CD4-positive, alpha-beta T cell treated with Interleukin-15 for 4 hours (primary cell): ENCODE measurements at regions not wholly inside any gene's neighbourhood (a gene's known extent, or its start where the extent isn't known, plus 50 kb on each side); places are given as distances from the start of the nearest gene placed in this dataset.
"Not testable (repeated sequence)": the region's sequence is repeated elsewhere in the genome, so short reads cannot be mapped to it uniquely, and the experiment has no call there.

Experiments
- DNase-seq: peaks from one replicate; pipeline ENCODE4 v3.0.0-alpha.2; 2020; ENCODE audit warnings: low spot score

DNA sequence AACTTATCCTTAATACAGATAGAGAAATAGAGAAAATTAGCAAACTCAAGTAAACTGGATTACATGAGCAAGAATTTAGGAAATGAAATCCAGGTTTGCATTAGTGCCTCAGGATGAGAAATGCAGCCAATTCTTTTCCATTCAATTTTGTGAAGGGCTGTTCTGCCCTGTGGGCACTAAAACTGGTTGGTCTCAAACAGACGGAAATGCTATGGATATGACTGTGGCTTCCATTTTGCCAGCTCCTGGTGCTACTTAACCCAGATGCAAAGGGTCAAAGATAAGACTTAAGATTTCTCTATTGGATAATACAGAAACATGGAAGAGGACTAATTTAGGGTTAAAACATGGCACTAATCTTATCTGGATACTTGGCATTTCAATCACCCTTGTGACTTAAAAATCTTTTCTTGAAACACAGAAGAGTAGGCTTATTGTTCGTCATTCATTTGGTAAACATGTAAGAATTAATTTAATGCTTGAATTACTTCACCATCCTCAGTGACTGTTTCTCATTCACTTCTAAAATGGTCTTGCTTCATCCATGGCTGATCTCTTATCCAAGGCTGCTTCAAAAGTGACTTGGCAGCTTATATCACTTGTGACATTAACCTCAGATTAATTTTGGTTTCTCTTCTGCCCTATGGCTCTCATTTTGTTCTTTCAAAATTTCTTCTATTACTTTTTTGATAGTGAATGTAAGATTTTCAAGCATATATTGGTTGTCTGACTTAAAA, 1008.7 kb downstream of the GLUD2 start:
- DNase-seq = no peak

DNA sequence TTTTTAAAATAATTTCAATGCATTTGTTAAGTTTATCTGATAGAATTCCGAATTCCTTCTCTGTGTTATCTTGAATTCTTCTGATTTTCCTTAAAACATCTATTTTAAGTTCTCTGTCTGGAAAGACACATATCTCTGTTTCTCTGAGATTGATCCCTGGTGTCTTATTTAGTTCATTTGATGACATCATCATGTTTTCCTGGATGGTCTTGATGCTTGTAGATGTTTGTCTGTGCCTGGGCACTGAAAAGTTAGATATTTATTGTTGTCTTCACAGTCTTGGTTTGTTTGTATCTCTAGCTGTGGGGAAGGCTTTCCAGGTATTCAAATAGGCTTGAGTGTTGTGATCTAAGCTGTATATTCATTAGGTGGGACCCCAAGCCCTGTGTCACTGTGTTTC, 1028.8 kb downstream of the GLUD2 start:
- no peak for DNase-seq

DNA sequence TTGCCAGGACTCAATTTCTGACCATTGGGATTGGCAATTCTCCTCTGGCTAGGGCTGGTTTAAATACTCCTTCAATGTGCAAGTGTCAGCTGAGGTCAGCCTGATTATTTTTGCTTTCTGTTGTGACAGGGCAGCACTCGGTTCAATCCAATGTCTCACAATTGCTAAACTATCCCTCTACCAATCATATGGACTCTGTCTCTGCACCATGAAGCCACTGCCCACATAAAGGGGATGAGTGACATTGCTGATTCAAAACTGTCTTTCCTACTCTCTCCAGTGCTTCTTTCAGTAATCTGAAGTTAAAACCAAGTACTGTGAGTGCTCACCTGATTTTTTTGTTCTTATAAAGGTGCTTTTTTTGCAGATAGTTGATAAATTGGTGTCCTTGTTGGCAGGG, 1030.7 kb downstream of the GLUD2 start:
- no peak for DNase-seq

DNA sequence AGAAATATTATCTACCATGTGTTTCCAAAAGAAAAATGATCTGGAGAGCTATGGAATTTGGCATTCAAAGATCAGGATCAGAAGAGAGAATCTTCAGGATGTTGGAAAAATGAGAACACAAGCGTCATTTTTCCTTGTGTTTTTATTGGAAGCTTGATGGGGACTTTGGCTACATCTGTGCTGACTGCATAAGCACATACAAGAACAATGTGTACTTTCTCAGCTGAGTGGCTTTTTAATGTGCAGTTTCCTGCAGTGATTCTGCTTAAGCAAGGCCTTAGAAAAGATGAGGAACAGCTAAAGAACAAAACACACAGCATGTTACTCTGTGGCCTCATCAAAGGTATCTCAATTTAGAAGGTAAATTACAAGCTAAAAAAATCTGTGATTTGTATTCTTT, 1039.9 kb downstream of the GLUD2 start:
- DNase-seq = no peak

DNA sequence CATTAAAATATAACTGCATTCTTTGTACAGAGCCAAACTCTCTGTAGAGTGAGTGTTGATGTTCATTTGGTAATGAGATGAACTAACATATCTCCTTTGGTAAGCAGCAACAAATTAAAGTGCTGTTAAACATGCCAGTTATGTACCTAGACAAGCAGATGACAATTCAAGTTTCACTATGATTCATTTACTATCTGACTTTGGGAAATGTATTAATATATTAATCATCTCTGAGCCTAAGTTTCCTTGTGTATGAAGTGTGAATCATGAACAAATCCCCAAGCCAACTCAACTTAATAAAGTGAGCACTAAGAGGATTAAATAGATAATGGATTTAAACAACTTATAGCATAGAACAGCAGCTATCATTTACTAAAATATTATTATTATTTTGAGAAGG, 1044.2 kb downstream of the GLUD2 start:
- no peak for DNase-seq

DNA sequence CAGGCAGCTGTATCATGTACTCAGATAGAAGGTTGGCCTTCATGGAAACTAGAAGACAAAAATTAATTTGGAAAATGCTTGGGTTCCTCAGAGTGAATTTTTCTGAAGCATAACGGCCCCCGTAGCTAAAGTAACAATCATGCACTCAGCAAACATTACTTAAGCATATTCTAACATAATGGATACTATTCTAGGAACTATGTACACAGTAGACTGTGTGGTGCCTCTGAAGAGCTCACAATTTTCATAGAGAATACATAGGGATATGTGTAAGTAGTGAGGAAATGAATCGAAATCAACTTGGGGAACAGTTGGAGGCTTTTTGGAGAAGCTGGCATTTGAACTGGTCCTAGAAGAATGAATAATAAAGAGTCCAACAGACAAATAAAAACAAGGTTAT, 1045.0 kb downstream of the GLUD2 start:
- no peak for DNase-seq

DNA sequence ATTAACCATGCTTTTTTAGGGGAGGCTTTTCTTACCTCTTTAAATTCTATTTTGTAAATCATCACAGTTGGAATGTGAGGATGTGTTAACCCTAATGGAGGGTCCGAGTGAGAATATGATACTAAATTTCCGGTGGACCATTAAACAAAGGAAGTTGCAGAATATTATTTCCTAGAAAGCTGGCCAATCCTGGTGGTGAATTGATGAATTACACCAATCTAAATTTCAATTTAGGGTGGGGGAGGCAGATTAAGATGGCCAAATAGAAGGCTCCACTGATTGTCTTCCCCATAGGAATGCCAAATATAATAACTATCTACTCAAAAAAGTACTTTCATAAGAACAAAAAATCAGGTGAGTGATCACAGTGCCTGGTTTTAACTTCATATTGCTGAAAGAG, 1045.6 kb downstream of the GLUD2 start:
- no peak for DNase-seq

DNA sequence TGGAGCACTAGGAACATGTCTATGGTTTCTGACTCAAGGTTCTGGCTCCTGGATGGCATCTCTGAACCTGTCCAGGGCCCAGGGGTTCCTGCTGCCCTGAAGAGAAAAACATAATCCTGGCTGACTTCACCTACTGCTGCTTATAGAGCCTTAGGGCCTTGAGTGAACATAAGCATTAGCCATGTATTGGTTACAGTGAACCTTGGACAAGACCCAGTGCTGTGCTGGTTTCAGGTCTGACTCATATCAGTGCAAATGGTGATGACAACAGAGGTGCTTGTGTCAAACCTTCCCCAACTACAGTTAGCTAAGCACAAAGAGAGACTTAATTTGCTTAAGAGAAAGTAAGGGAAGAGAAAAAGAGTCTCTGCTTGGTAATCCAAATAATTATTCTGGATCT, 1047.2 kb downstream of the GLUD2 start:
- DNase-seq = no peak

DNA sequence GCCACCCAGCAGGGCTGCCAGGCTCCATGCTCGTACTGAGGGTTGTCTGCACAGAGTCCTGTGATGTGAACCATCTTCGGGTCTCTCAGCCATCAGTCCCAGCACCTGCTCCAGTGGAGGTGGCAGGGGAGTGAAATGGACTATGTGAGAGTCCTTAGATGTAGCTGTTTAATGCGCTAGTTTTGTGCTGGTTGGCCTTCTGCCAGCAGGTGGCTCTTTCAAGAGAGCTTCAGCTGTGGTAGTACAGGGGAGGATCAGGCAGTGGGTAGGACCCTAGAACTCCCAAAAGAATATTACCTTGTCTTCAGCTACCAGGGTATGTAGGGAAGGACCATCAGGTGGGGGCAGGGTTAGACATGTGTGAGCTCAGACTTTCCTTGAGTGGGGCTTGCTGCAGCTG, 1066.0 kb downstream of the GLUD2 start:
- no peak for DNase-seq

DNA sequence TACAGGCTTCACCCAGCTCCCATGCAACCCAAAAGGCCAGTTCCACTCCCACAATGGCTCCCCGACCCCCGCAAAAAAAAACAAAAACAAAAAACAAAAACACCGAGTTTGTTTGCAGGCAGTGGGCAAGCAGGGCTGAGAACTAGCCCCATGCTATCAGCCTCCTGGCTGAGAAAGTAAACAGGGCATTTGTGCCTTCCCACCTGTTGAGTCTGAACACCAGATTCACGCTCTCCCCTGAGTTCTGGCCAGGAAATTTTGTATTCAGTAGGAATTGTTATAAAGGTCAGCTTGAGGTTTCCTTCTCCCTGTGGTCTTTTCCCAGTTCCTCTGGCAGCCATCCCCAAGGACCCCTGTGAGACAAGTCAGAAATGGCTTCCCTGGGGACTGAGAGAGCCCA, 1066.5 kb downstream of the GLUD2 start:
- no peak for DNase-seq

DNA sequence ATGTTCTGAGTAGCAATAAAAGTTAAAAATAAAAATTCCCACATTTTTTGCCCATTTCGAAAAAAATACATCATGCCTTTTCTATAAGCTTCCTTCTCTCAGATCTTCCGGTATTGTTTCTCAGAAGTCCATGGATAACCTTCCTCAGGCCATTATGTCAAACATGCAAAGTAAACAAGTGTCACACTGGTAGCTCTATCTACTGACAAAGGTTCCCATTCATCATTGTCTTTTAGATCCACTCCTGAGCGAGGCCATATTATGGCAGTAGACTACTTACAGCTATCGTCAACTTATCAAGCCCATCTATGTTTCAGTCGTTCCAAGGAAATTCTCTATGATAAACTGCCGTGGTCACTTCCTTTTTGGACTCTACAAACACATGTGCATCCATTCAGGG, 1068.2 kb downstream of the GLUD2 start:
- DNase-seq = no peak

DNA sequence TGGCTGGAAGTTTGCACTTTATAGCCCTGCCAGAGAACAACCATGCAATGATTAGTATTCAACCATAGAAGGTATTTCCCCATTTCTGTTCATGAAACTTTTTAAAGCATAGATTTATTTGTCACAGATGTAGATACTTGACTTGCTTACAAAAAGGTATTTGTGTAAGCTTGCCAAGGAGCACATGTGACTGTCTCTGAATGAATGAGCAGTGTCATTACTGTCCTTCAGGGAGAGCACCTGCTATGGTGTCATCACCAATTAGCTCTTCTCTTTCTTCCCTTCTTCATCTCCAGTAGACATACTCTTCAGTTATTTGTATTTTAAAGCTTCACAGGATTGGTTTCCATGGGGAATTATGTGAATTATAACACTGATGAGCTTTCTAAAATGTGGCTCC, 1064.7 kb upstream of the GRIA3 start:
- DNase-seq = no peak

DNA sequence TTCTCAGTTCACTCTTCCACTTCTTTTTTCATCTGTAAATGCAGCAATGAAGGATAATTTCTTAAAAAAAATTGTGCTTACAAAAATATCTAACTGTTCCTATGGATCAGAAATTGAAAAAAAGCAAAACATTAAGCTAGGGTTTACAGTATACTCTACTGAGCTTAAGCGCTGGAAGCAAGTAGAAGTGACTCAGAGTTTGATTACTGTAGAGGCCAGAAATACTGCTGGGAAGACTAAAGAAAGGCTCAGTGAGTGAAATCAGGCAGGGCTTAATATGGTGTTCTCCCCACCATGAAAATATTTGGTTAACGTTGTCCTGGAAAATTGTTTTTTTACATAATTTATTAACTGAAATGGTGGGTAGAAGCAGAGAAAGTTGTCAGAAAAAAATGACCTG, 1061.8 kb upstream of the GRIA3 start:
- DNase-seq = no peak

DNA sequence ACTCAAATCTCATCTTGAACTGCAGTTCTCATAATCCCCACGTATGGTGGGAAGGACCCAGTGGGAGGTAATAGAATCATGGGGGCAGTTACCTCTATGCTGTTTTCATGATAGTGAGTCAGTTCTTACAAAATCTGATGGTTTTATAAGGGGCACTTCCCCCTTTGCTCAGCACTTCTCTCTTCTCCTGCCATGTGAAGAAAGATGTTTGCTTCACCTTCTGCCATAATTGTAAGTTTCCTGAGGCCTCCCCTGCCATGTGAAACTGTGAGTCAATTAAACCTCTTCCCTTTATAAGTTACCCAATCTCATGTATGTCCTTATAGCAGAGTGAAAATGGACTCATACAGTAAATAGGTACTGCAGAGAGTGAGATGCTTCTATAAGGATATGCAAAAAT, 1050.6 kb upstream of the GRIA3 start:
- DNase-seq = no peak

DNA sequence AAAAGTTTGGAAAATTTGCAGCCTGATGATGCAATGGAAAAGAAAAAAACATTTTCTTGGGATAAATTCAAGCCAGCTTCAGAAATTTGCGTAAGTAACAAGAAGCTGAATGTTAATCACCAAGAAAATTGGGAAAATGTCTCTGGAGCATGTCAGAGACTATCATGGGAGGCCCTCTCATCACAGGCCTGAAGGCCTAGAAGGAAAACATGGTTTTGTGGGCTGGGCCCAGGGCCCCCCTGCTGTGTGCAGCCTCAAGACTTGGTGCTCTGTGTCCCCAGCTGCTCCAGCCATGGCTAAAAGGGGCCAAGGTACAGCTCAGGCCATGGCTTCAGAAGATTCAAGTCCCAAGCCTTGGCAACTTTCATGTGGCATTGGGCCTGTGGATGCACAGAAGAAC, 1049.8 kb upstream of the GRIA3 start:
- DNase-seq = no peak

DNA sequence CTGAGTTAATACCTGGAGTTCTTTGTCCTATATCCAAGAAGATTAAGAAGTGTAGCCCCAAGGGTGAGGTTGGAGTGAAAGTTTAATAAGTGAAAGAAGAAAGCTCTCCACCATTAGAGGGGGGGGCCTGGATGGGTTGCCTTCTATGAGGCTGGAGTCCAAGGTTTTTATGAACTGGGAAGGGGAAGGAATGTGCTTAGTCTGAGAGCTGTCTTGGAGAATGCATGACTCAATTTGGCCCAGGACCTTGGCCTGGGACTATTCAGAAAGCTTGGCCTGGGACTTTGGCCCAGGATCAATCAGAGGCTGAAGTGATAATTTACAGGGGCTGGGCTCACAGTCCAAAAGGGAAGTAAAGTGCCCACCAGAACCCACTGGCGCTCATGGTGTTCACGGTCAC, 1049.0 kb upstream of the GRIA3 start:
- no peak for DNase-seq

DNA sequence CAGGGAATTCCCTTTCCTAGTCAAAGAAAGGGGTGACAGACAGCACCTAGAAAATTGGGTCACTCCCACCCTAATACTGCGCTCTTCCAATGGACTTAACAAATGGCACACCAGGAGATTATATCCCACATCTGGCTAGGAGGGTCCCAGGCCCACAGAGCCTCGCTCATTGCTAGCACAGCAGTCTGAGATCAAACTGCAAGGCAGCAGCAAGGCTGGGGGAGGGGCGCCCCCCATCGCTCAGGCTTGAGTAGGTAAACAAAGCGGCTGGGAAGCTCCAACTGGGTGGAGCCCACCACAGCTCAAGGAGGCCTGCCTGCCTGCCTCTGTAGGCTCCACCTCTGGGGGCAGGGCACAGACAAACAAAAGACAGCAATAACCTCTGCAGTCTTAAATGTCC, 1043.9 kb upstream of the GRIA3 start:
- not testable (repeated sequence) for DNase-seq

DNA sequence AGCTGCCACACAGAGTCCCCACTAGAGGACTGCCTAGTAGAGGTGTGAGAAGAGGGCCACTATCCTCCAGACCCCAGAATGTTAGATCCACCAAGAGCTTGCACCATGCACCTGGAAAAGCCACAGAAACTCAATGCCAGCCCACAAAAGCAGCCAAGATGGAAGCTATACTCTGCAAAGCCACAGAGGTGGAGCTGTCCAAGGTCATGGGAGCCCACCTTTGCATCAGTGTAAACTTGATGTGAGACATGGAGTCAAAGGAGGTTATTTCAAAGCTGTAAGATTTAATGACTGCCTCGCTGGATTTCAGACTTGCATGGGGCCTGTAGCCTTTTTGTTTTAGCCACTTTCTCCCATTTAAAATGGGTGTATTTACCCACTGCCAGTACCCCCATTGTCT, 1030.1 kb upstream of the GRIA3 start:
- no peak for DNase-seq

DNA sequence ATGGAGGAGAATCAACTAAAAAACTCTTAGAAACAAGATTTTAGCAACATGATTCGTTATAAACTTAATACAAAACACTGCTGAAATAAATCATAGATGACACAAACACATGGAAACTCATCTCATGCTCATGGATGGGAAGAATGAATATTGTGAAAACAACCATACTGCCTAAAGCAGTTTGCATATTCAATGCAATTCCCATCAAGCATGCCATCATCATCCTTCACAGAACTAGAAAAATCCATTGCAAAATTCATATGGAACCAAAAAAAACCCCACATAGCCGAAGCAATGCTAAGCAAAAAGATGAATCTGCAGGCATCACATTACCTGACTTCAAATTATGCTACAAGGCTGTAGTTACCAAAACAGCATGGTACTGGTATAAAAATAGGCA, 1015.8 kb upstream of the GRIA3 start:
- DNase-seq = no peak

DNA sequence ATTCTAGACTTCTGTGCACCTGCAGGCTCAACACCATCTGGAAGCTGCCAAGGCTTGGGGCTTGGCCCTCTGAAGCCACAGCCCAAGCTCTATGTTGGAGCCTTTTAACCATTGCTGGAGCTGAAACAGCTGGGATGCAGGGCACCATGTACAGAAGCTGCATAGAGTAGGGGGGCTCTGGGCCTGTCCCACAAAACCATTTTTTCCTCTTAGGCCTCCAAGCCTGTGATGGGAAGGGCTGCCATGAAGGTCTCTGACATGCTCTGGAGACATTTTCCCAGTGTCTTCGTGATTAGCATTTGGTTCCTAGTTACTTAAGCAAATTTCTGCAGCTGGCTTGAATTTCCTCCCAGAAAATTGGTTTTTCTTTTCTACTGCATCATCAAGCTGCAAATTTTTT, 999.3 kb upstream of the GRIA3 start:
- DNase-seq = no peak

DNA sequence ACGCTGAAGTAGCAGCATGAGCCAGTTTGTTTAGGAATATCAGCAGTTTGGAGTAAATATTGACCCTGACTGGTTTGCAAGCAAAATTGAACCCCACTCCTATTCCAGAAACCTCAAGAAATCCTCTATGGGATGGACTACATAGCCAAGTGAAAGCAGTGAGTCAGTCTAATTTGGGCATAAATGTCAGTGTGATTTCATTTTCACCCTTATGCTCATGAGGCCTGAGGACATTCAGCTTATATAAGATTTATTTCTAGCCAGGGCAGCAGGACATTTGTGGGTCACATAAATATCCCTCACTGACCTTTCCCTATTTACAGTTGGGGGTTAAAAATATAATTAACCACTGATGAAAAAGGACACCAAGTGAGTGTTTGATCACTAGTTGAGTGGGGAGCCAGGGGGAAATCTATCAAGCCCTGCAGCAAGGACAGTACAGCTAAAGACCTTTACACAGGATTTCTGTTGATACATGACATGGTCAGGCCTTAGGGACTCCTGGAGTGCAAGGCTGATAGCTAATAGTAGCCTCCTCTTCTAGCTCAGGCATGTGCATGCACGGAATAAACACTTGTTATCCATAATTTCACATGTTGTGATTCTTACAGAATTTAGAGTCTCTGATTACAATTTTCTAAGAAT, 996.9 kb upstream of the GRIA3 start:
- DNase-seq = no peak

DNA sequence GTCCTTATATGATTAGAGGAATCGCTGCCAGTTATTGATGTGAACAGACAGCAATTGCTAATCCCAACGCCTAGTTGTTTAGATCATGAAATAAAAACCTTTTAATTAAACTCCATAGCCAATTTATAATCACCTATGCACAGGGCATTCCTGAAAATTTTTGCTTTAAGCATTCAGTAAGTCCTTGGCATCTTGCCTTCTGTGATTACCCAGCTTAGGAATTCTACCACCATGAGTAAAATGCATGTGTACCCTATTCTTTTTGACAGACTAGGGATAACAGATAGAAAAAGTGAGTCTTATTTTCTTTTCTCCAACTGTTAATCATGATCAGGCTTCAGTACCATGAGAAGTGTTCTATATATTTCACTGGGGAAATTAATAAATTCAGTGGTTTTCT, 995.3 kb upstream of the GRIA3 start:
- DNase-seq = no peak

DNA sequence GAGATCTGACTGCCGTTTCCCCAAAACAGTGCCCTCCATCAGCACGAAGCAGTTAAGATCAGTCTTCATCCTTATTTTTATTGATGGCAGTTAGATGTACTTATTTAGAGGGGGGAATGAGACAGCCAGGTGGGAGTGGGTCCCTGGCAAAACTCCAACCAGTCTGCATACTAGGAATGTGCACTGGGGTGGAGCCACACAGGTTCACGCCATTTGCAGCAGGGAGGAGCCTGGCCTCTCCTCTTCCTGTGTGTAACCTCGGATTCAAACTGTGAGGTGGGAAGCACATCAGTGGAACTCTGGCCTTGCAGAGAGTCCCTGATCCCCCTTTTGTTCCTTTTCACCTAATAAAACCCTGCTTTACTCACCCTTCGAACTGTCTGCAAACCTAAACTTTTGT, 987.7 kb upstream of the GRIA3 start:
- no peak for DNase-seq

DNA sequence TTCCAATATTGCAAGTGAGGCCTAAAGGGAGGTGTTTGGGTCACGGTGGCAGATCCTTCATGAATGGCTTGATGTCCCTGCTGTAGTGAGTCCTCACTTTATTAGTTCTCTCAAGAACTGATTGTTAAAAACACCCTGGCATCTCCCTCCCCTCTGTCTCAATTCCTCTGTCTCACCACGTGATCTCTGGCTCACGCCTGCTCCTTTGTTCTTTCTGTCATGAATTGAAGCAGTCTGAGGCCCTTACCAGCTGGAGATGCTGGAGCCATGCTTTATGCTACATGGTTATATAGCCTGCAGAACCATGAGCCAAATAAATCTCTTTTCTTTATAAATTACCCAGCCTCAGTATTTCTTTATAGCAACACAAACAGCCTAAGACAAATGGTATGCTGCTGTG, 980.7 kb upstream of the GRIA3 start:
- no peak for DNase-seq
